Retinal pigment epithelial cell (primary cell): ENCODE measurements at regions not wholly inside any gene's neighbourhood (a gene's known extent, or its start where the extent isn't known, plus 50 kb on each side); places are given as distances from the start of the nearest gene placed in this dataset.
"Not testable (repeated sequence)": the region's sequence is repeated elsewhere in the genome, so short reads cannot be mapped to it uniquely, and the experiment has no call there.

Experiments
- DNase-seq: peaks from one replicate; pipeline ENCODE4 v3.0.0-alpha.2; 2010; ENCODE audit warnings: low read depth
- H3K4me3 ChIP-seq: 2 replicates; pipeline ENCODE4 v1.5.1; 2011; ENCODE audit warnings: mild to moderate bottlenecking, low read length, control low read depth, moderate library complexity
- TF ChIP-seq, protein P1 (sequence below): conservative IDR thresholded peaks from 2 replicates; pipeline ENCODE4 v1.5.1; 2011; ENCODE audit warnings: low read depth, low read length, control low read depth, inconsistent platforms

DNA sequence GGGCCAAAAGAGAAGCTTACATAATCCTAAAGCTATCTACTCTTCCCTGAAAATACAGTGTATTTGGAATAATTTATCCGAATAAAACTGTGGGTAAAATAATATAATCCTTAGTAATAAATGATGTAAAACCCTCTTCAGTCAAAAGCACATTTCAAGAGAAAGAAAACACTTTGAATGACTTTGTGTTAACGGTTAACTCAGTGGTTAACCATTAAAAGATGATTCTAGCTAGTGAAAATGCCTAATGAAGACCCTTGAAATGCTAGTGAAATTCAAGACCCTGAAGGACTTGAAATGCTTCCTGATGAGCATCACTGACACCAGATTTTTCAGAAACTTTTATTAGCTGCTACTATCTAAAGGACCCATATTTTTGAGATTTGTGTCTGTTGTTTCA, 70.7 kb downstream of the COX7C start:
- TF ChIP-seq, protein P1, sequence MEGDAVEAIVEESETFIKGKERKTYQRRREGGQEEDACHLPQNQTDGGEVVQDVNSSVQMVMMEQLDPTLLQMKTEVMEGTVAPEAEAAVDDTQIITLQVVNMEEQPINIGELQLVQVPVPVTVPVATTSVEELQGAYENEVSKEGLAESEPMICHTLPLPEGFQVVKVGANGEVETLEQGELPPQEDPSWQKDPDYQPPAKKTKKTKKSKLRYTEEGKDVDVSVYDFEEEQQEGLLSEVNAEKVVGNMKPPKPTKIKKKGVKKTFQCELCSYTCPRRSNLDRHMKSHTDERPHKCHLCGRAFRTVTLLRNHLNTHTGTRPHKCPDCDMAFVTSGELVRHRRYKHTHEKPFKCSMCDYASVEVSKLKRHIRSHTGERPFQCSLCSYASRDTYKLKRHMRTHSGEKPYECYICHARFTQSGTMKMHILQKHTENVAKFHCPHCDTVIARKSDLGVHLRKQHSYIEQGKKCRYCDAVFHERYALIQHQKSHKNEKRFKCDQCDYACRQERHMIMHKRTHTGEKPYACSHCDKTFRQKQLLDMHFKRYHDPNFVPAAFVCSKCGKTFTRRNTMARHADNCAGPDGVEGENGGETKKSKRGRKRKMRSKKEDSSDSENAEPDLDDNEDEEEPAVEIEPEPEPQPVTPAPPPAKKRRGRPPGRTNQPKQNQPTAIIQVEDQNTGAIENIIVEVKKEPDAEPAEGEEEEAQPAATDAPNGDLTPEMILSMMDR, result no peak
- no peak overlapping the region for H3K4me3 ChIP-seq
- no peak for DNase-seq

DNA sequence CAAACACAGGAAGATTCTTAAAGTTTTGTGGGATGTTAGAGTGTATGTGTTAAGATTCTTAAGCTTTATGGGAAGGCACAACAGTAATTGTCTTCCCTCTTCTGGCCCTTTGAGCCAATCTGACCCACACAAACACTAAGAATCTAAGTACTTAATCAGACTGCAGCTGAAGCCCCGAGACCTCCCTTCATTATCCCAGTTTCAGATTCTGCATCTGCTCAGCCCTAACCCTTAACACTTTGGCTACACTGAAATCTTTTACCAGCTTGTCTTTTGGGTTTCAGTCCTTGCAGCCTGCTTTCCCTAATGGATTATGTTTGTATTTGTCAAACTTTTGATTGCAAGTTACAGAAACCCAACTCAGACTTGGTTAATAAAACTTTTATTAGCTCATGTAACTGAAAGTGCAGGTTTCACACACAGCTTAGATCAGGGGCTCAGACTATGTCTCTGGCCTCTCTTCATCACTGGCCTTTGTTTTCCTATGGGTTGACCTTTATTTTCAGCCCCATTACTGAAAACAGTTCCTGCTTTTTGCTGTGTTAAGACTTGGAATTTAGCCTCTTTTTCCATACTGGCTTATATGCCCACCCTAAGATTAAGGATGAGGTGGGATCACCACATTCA, 71.5 kb downstream of the COX7C start:
- H3K4me3 ChIP-seq, result no peak overlapping the region
- TF ChIP-seq, protein P1, result no peak
- DNase-seq, result no peak

DNA sequence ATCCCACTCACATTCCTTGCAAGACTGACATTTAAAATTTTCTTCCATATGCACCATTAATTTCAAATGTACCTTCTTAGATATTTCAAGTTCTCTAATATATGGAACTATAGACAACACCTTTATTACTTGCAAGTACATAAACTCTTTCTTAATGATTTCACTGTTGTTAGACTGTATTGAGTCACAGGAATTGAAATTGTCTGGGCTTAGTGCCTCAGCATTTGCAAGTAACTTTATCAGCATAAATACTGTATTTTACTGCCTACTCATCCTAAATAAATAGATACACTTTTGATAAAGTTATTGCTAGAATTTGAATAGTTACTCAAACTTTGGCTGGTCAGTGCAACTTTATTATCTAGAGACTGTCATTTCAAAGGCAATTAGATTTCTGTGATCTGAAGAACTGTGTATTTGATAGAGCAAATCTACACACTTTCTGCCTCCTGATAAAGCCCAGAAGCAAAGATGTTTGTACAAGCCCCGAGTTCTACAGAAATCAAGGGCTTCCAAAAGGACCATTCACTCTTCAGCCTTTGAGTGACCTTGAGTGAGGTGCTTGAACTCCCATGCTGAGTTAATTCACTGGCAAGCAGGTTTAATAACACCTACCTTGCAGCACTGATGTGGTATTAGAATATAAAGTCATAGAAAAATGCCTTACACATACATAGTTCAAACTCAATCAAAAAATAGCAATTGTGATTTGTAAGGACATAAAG, 91.6 kb downstream of the COX7C start:
- no peak overlapping the region for H3K4me3 ChIP-seq
- no peak for DNase-seq
- TF ChIP-seq, protein P1, result no peak

DNA sequence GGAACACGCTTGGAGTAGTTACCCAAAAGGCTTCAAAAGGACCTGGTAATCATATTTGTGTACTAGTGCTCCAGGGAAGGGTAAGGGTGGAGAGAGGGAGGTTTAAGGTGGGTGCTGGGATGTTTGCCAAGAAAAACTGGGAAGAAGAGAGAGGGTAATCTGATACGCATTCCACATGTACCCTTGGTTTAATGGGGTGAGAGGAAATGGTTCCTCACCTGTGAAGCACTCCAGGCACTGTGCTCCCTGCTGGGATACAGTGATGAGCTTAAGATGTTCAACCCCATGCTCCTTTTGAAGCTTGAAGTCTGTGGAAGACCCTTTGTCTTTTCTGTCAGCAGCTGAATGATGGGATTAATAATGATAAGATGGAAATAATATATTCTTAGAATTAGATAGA, 98.4 kb downstream of the COX7C start:
- no peak overlapping the region for H3K4me3 ChIP-seq
- DNase-seq, result no peak
- TF ChIP-seq, protein P1, result no peak

DNA sequence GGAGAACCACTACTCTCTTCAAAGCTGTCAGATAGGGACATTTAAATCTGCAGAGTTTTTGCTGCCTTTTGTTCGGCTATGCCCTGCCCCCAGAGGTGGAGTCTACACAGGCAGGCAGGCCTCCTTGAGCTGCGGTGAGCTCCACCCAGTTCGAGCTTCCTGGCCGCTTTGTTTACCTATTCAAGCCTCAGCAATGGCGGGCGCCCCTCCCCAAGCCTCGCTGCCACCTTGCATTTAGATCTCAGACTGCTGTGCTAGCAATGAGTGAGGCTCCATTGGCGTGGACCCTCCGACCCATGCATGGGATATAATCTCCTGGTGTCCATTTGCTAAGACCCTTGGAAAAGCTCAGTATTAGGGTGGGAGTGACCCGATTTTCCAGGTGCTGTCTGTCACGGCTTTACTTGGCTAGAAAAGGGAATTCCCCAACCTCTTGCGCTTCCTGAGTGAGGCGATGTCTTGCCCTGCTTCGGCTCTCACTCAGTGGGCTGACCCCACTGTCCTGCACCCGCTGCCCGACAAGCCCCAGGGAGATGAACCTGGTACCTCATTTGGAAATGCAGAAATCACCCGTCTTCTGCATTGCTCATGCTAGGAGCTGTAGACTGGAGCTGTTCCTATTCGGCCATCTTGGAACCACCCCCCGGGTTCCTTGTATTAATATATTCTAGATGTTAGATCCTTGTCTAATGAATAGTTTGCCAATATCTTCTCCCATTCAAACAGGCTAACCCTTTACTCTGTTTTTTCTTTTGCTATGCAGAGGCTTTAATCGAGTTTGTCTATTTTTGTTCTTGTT, 113.8 kb downstream of the COX7C start:
- DNase-seq, H3K4me3 ChIP-seq: not testable (repeated sequence)

DNA sequence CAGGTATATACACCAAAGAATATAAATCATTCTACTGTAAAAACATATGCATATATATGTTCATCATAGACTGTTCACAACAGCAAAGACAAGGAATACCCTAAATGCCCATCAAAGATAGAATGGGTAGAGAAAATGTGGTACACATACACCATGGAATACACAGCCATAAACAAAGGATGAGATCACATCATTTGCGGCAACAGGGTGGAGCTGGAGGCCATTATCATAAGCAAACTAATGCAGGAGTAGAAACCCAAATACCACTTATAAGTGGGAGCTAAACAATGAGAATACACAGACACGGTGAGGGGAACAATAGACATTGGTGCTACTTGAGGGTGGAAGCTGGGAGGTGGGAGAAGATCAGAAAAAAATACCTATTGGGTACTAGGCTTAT, 117.6 kb downstream of the COX7C start:
- TF ChIP-seq, protein P1, result no peak

DNA sequence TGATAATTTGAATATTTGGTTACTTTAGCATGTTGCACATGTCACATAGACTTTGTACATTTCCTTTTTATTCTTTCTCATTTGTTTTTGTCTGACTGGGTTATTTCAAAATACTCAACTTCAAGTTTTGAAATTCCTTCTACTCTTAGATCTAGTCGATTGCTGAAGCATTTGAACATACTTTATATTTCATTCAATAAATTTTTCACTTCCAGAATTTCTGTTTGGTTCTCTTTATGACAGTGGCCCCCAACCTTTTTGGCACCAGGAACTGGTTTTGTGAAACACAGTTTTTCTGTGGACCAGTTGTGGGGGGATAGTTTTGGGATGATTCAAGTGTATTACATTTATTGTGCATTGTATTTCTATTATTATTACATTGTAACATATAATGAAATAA, 119.8 kb downstream of the COX7C start:
- no peak for DNase-seq
- TF ChIP-seq, protein P1, result no peak
- H3K4me3 ChIP-seq, result no peak overlapping the region

More for the DNA sequence above, 117.6 kb downstream of the COX7C start:
- H3K4me3 ChIP-seq, result no peak overlapping the region
- DNase-seq, result no peak
